ENCODE measurements at regions not wholly inside any gene's neighbourhood (a gene's known extent, or its start where the extent isn't known, plus 50 kb on each side); places are given as distances from the start of the nearest gene placed in this dataset.

DNA sequence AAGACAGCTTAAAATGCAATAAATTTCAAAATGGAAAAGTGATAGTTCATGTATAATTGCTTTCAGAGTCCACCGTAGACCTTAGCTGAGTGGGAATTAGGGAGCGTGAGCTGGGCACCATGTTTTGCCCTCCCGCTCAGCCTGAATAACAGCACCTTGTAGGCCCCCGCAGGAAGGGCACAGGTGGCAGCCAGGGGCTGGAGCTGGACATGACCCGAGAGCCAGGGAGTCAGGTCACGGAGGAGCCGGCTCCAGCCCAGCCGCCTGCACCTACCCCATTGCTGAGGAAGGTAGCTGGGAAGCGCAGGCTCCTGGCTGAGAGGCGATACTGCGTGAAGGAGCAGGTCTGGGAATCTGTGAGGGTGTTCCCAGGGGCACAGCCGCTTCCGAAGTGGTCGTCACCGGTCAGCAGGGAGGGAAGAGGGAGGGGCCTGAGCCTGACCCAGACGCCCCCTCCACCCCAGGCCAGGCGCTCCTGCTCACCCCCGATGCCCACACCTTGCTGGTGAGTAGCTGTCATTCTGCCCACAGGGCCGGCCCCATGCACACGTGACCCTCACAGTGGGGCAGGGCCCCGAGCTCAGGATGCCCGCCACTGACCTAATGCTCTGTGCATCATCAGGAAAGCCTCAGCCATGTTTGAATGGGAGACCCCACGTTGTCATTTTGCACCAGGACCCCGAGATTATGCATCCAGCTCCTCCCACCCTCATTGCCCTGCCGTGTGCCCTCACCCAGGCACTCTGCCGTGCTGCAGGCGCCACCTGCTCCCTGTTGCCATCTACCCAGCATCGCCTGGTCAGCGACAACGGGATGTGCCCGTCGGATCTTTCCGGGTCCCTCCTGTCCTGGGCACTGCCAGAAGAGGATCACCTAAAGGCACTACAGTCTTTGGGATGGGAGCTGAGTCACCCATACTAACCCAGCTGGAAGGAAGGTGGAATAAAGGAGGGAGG is 129.2 kb upstream of the TCERG1L start:
- intact Hi-C loops (cut with micrococcal nuclease; ENCODE audit: unreplicated experiment), result no loop called here
- Mint-ChIP-seq H3K36me3 (ENCODE audit: insufficient read depth, unreplicated experiment) (no peaks in the 10 kb centered on the region), H3K27me3 (ENCODE audit: unreplicated experiment) (peaks cover 65% of the 10 kb centered on the region), H3K4me1 (ENCODE audit: low read depth, unreplicated experiment) (no peaks in the 10 kb centered on the region), H3K4me3 (ENCODE audit: low read depth, unreplicated experiment) (no peak overlapping the region), H3K9me3 (ENCODE audit: low read depth, unreplicated experiment) (no peaks in the 10 kb centered on the region), H3K27ac (ENCODE audit: unreplicated experiment) (no peak overlapping the region)
- DNase-seq, result no peak
- CTCF ChIA-PET, result interaction anchor here (0.7 kb wide), 1 partner anchor 14 kb away, joined by 3 read pairs; no protein-coding TSS in a partner anchor
- TF ChIP-seq, protein P1, sequence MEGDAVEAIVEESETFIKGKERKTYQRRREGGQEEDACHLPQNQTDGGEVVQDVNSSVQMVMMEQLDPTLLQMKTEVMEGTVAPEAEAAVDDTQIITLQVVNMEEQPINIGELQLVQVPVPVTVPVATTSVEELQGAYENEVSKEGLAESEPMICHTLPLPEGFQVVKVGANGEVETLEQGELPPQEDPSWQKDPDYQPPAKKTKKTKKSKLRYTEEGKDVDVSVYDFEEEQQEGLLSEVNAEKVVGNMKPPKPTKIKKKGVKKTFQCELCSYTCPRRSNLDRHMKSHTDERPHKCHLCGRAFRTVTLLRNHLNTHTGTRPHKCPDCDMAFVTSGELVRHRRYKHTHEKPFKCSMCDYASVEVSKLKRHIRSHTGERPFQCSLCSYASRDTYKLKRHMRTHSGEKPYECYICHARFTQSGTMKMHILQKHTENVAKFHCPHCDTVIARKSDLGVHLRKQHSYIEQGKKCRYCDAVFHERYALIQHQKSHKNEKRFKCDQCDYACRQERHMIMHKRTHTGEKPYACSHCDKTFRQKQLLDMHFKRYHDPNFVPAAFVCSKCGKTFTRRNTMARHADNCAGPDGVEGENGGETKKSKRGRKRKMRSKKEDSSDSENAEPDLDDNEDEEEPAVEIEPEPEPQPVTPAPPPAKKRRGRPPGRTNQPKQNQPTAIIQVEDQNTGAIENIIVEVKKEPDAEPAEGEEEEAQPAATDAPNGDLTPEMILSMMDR (IDR thresholded peaks at IDR 0.05; ENCODE audit: unreplicated experiment), result no peak
- BruUV-seq (replicated peaks), result no TSS peak

DNA sequence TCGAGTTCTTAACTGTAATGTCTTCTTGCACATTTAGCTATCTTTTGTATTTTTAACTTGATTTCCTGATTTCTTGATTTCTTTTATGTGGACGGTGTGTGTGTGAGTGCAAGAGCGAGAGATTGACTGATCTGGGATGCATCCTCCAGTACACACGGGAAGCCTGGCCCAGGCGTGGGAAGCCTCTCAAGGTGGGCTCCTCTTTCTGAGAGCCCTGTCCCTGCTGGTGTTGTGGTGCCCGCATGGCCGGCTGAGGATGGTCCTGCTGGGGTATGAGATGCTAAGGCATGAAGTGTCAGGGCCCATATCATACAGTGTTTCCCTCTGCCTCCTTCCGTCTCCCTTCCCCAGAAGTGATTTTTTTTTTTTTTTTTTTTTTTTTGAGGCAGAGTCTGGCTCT is 130.8 kb upstream of the TCERG1L start:
- H3K4me3 Mint-ChIP-seq (ENCODE audit: low read depth, unreplicated experiment), result no peak overlapping the region
- H3K4me1 Mint-ChIP-seq (ENCODE audit: low read depth, unreplicated experiment), result no peaks in the 10 kb centered on the region
- no peak overlapping the region for H3K27ac Mint-ChIP-seq (ENCODE audit: unreplicated experiment)
- TF ChIP-seq, protein P1 (IDR thresholded peaks at IDR 0.05; ENCODE audit: unreplicated experiment), result no peak
- H3K36me3 Mint-ChIP-seq (ENCODE audit: insufficient read depth, unreplicated experiment), result no peaks in the 10 kb centered on the region
- DNase-seq, result no peak
- BruUV-seq (replicated peaks), result no TSS peak
- peaks cover 63% of the 10 kb centered on the region for H3K27me3 Mint-ChIP-seq (ENCODE audit: unreplicated experiment)
- no peaks in the 10 kb centered on the region for H3K9me3 Mint-ChIP-seq (ENCODE audit: low read depth, unreplicated experiment)
- CTCF ChIA-PET, result no interaction called here
- intact Hi-C loops (cut with micrococcal nuclease; ENCODE audit: unreplicated experiment), result no loop called here

- DNase-seq, result no peak
- CTCF ChIA-PET, result no interaction called here
- Mint-ChIP-seq H3K27me3 (ENCODE audit: unreplicated experiment) (peaks cover 43% of the 10 kb centered on the region), H3K9me3 (ENCODE audit: low read depth, unreplicated experiment) (no peaks in the 10 kb centered on the region), H3K4me1 (ENCODE audit: low read depth, unreplicated experiment) (no peaks in the 10 kb centered on the region), H3K36me3 (ENCODE audit: insufficient read depth, unreplicated experiment) (no peaks in the 10 kb centered on the region), H3K4me3 (ENCODE audit: low read depth, unreplicated experiment) (no peak overlapping the region), H3K27ac (ENCODE audit: unreplicated experiment) (no peak overlapping the region)
- intact Hi-C loops (cut with micrococcal nuclease; ENCODE audit: unreplicated experiment), result no loop called here
- BruUV-seq (replicated peaks), result no TSS peak
- TF ChIP-seq, protein P1 (IDR thresholded peaks at IDR 0.05; ENCODE audit: unreplicated experiment), result no peak
Measured at GRCh38 chr10:131444286-131444685, 132.8 kb upstream of the TCERG1L start.

GRCh38 chr10:131444862-131445461 is 133.4 kb upstream of the TCERG1L start:
- no peaks in the 10 kb centered on the region for H3K36me3 Mint-ChIP-seq (ENCODE audit: insufficient read depth, unreplicated experiment)

More at GRCh38 chr10:131444862-131445461, 133.4 kb upstream of the TCERG1L start:
- peaks cover 36% of the 10 kb centered on the region for H3K27me3 Mint-ChIP-seq (ENCODE audit: unreplicated experiment)
- intact Hi-C loops (cut with micrococcal nuclease; ENCODE audit: unreplicated experiment), result no loop called here
- no peak overlapping the region for H3K4me3 Mint-ChIP-seq (ENCODE audit: low read depth, unreplicated experiment)
- no TSS peak for BruUV-seq (replicated peaks)
- no peaks in the 10 kb centered on the region for H3K9me3 Mint-ChIP-seq (ENCODE audit: low read depth, unreplicated experiment)
- no peaks in the 10 kb centered on the region for H3K4me1 Mint-ChIP-seq (ENCODE audit: low read depth, unreplicated experiment)
- CTCF ChIA-PET, result no interaction called here
- H3K27ac Mint-ChIP-seq (ENCODE audit: unreplicated experiment), result no peak overlapping the region
- no peak for DNase-seq
- TF ChIP-seq, protein P1 (IDR thresholded peaks at IDR 0.05; ENCODE audit: unreplicated experiment), result no peak

All from Calu3 (cell line).